NCI-H1092 (cell line): ENCODE measurements at regions not wholly inside any gene's neighbourhood (a gene's known extent, or its start where the extent isn't known, plus 50 kb on each side); places are given as distances from the start of the nearest gene placed in this dataset.
"Not testable (repeated sequence)": the region's sequence is repeated elsewhere in the genome, so short reads cannot be mapped to it uniquely, and the experiment has no call there.

Experiments
- DNase-seq: peaks from one replicate; lab custom pipeline; 2025; lab: John Stamatoyannopoulos, UW

DNA sequence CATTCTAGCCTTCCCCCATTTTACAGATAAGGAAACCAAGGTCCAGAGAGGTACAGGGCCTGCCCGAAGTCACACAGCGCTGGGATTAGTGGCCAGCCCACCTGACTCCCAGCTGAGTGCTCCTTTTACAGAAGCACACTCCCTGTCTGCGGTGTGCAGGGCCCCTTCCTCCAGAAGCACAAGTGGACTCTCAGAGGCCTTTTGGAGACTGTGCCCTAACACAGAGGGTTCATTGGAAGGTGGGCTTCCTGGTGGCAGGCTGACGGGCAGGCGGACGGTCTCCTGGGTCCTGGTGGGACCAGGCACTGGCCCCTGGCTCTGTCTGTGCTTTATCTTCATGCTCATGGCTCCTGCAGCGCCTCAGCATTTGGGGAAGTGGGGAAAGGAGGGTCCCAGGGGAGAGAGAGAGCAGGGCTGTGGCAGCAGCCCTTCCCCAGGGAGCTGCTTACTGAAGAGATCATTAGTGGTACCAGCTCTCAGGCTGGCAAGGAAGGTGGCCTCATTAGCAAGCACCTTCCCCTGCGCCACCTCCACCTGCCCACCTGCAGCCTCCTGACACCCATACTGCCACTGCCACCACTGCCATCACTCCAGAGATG is 83.1 kb upstream of the GOLGA6L4 start:
- DNase-seq: not testable (repeated sequence)

DNA sequence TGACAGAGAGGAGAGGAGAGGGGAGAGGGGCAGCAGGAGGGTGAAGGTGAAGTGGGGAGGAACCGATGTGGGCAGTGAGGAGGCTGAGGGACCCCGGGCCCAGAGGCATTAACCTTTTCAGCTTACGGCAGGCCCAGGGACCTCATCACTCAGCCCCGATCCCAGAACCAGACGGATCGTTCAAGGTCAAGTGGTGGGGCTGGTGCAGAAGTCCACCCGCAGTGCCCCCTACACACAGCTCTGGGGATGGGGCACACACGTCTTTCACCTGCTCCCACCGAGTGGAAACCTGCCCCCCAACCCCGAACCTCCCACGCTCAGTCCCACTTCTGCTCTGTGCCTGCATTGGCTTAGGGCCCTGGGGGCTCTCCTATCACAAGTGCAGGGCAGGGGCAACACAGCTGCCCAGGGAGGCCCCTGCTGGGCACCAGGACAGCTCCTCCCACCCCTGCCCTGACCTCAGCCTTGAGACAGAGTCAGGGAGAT is 81.9 kb upstream of the GOLGA6L4 start:
- DNase-seq: not testable (repeated sequence)

GRCh38 chr15:84154314-84154713 is 81.3 kb upstream of the GOLGA6L4 start:
- DNase-seq: not testable (repeated sequence)

GRCh38 chr15:84154787-84155186 is 80.8 kb upstream of the GOLGA6L4 start:
- DNase-seq: not testable (repeated sequence)

DNA sequence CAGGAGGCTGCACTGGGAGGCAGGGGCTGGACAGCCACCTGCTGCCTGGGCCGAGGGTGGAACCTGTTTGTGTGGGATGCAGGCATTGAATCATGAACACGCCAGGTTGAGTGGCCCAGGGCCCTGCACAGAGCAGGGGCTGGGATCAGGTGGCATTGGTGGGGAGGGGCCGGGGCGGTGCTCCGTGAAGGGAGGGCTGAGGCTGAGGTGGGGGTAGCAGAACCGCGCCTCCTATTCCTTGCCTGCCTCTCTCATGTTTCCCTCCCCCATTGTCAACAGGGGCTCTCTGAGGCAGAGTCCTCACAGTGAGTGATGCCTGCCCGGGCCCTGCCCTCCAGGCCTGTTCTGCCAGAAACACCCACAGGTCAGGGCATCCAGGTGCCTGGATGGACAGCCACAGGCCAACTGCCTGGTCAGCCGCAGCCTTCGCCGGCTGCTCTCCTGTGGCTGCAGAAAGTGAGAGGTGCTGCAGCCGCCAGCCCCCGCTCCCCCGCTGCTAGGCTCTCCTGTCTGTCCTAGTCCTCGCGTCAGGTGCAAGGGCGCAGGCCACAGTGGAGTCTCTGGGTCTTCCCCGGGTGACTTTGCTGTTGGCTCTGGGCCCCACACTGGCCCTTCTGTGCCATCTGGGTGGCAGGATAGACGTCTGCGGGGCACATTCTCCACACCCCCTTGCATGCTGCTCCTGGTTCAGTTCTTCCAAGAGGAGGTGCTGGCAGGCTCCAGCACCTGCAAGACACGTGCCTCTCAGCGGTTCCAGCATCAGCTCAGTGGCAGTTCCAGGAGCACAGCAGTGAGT is 79.6 kb upstream of the GOLGA6L4 start:
- DNase-seq: not testable (repeated sequence)

GRCh38 chr15:84156588-84156840 is 79.1 kb upstream of the GOLGA6L4 start:
- DNase-seq: not testable (repeated sequence)

- not testable (repeated sequence) for DNase-seq
These were observed 78.4 kb upstream of the GOLGA6L4 start for GRCh38 chr15:84157056-84157632.

- DNase-seq: not testable (repeated sequence)
These were observed 77.7 kb upstream of the GOLGA6L4 start for GRCh38 chr15:84157857-84158256.

- not testable (repeated sequence) for DNase-seq
These were observed 76.0 kb upstream of the GOLGA6L4 start for GRCh38 chr15:84159346-84160269.

DNA sequence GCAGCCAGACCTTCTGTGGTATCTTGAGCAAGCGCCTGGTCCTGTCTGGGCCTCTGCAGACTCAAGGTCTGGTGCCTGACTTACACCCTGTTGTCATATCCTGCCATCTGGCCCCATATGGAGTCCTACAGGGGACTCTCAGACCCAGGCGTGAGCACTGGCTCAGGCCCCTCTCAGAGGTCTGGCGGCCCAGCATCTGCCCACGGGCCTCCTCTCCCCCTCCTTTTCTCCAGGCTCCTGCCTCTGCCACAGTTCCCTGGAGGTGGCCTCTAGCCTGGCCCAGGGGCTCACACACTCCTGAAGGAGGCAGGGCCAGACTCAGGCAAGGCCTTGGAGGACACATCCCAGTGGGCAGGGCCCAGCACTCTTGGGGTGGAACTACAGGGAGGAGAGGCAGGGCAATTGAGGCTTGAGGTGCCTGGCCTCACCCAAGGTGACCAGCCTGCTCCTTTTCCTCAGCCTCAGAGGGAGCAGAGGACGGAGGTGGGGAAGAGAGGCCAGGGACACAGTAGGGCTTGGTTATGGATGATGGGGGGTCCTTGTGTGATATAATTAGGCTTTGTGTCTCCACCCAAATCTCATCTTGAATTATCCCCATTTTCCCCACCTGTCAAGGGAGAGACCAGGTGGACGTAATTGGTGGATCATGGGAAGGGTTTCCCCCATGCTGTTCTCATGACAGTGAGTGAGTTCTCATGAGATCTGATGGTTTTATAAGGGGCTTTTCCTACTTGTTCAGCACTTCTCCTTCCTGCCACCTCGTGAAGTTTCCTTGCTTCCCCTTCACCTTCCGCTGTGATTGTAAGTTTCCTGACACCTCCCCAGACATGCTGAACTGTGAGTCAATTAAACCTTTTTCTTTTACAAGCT is 70.9 kb upstream of the GOLGA6L4 start:
- not testable (repeated sequence) for DNase-seq

- DNase-seq: not testable (repeated sequence)
These were observed 65.5 kb upstream of the GOLGA6L4 start for GRCh38 chr15:84170029-84170428.

- DNase-seq: not testable (repeated sequence)
These were observed 62.4 kb upstream of the GOLGA6L4 start for GRCh38 chr15:84173231-84173610.
